H9 (cell line): ENCODE measurements at regions not wholly inside any gene's neighbourhood (a gene's known extent, or its start where the extent isn't known, plus 50 kb on each side); places are given as distances from the start of the nearest gene placed in this dataset.

Experiments
- DNase-seq: peaks from one replicate; pipeline ENCODE4 v3.0.0-alpha.2; 2017
- H2AFZ ChIP-seq: one replicate; pipeline ENCODE4 v1.6.1; 2013; ENCODE audit warnings: mild to moderate bottlenecking, low read length, control low read depth, moderate library complexity
- H2AK5ac ChIP-seq: 2 replicates; pipeline ENCODE4 v1.6.1; 2013; ENCODE audit warnings: low read length, control low read depth, mixed read lengths; ENCODE audit not compliant: insufficient read length
- H2BK120ac ChIP-seq: one replicate; pipeline ENCODE4 v1.6.1; 2013; ENCODE audit warnings: low read depth, mild to moderate bottlenecking, low read length, control low read depth, inconsistent platforms; ENCODE audit not compliant: poor library complexity, severe bottlenecking
- H2BK12ac ChIP-seq: 2 replicates; pipeline ENCODE4 v1.6.1; 2013; ENCODE audit warnings: low read length, control low read depth, mixed read lengths, low read depth; ENCODE audit not compliant: insufficient read length
- H2BK15ac ChIP-seq: 2 replicates; pipeline ENCODE4 v1.6.1; 2013; ENCODE audit warnings: low read depth, low read length, control low read depth
- H2BK20ac ChIP-seq: one replicate; pipeline ENCODE4 v1.6.1; 2013; ENCODE audit warnings: low read depth, mild to moderate bottlenecking, low read length, control low read depth, inconsistent platforms; ENCODE audit not compliant: poor library complexity, severe bottlenecking
- H2BK5ac ChIP-seq: 2 replicates; pipeline ENCODE4 v1.6.1; 2013; ENCODE audit warnings: low read length, control low read depth, mixed read lengths; ENCODE audit not compliant: insufficient read length
- H3K14ac ChIP-seq: 2 replicates; pipeline ENCODE4 v1.6.1; 2013; ENCODE audit warnings: low read length, control low read depth; ENCODE audit not compliant: insufficient read depth
- H3K18ac ChIP-seq: 2 replicates; pipeline ENCODE4 v1.6.1; 2013; ENCODE audit warnings: low read depth, mild to moderate bottlenecking, mixed read lengths, low read length, control low read depth; ENCODE audit not compliant: insufficient read length
- H3K23ac ChIP-seq: 2 replicates; pipeline ENCODE4 v1.6.1; 2013; ENCODE audit warnings: low read length, control low read depth, mixed read lengths, low read depth; ENCODE audit not compliant: insufficient read length
- H3K23me2 ChIP-seq: 2 replicates; pipeline ENCODE4 v1.6.1; 2013; ENCODE audit warnings: low read depth, mild to moderate bottlenecking, mixed read lengths, low read length, control low read depth; ENCODE audit not compliant: insufficient read length, poor library complexity, severe bottlenecking
- H3K27ac ChIP-seq: 2 replicates; pipeline ENCODE4 v1.5.1; 2013; ENCODE audit warnings: low read length, control low read depth, mixed read lengths, low read depth; ENCODE audit not compliant: insufficient read length
- H3K27me3 ChIP-seq: 2 replicates; pipeline ENCODE4 v1.6.1; 2013; ENCODE audit warnings: low read length, control low read depth, inconsistent platforms; ENCODE audit not compliant: insufficient read depth
- H3K4ac ChIP-seq: 2 replicates; pipeline ENCODE4 v1.6.1; 2013; ENCODE audit warnings: low read depth, mild to moderate bottlenecking, control low read depth, inconsistent platforms, low read length, moderate library complexity
- H3K4me1 ChIP-seq: 2 replicates; pipeline ENCODE4 v1.6.1; 2013; ENCODE audit warnings: low read length, control low read depth, inconsistent platforms; ENCODE audit not compliant: insufficient read depth
- H3K4me2 ChIP-seq: 2 replicates; pipeline ENCODE4 v1.6.1; 2013; ENCODE audit warnings: low read length, control low read depth, mixed read lengths; ENCODE audit not compliant: insufficient read length, insufficient read depth
- H3K56ac ChIP-seq: 2 replicates; pipeline ENCODE4 v1.6.1; 2013; ENCODE audit warnings: low read depth, mild to moderate bottlenecking, mixed read lengths, low read length, control low read depth; ENCODE audit not compliant: insufficient read length
- H3K79me1 ChIP-seq: 2 replicates; pipeline ENCODE4 v1.6.1; 2013; ENCODE audit warnings: low read depth, mild to moderate bottlenecking, moderate library complexity, low read length, control low read depth, inconsistent platforms; ENCODE audit not compliant: insufficient read depth, poor library complexity, severe bottlenecking
- H3K79me2 ChIP-seq: 2 replicates; pipeline ENCODE4 v1.6.1; 2013; ENCODE audit warnings: low read length, control low read depth, inconsistent platforms; ENCODE audit not compliant: insufficient read depth
- H3K9ac ChIP-seq: 2 replicates; pipeline ENCODE4 v1.6.1; 2013; ENCODE audit warnings: low read length, control low read depth, mixed read lengths; ENCODE audit not compliant: insufficient read length; ENCODE audit errors: extremely low read depth
- H3K9me3 ChIP-seq: one replicate; pipeline ENCODE4 v1.6.1; 2013; ENCODE audit warnings: low read depth, low read length, inconsistent platforms; ENCODE audit not compliant: control insufficient read depth
- H3T11ph ChIP-seq: one replicate; pipeline ENCODE4 v1.6.1; 2013; ENCODE audit warnings: mild to moderate bottlenecking, low read length, control low read depth, inconsistent platforms
- H4K20me1 ChIP-seq: one replicate; pipeline ENCODE4 v1.6.1; 2013; ENCODE audit not compliant: control insufficient read depth, insufficient read length, insufficient read depth
- H4K5ac ChIP-seq: 2 replicates; pipeline ENCODE4 v1.6.1; 2013; ENCODE audit warnings: low read depth, mild to moderate bottlenecking, mixed read lengths, low read length, control low read depth; ENCODE audit not compliant: insufficient read length
- H4K8ac ChIP-seq: replicated peaks from 2 replicates; pipeline ENCODE4 v1.6.1; 2013; ENCODE audit warnings: low read length, control low read depth, mixed read lengths, low read depth; ENCODE audit not compliant: insufficient read length
- H4K91ac ChIP-seq: 2 replicates; pipeline ENCODE4 v1.6.1; 2013; ENCODE audit warnings: low read depth, mild to moderate bottlenecking, moderate library complexity, mixed read lengths, low read length, control low read depth; ENCODE audit not compliant: insufficient read length
- H3K27ac Mint-ChIP-seq, 3 experiments: 2 replicates in 2 of 3; 3 replicates in 1 of 3; pipeline ENCODE4 v1.8.0; 2020 to 2021; ENCODE audit warnings: mixed read lengths in 3 of 3, mild to moderate bottlenecking in 1 of 3, moderate library complexity in 1 of 3
- H3K27me3 Mint-ChIP-seq: 2 replicates; pipeline ENCODE4 v1.8.0; 2021; ENCODE audit warnings: low read depth, mild to moderate bottlenecking, moderate library complexity, mixed read lengths
- H3K36me3 Mint-ChIP-seq, 3 experiments: 2 replicates in 2 of 3; 3 replicates in 1 of 3; pipeline ENCODE4 v1.8.0; 2020 to 2021; ENCODE audit warnings: low read depth in 3 of 3, mixed read lengths in 3 of 3; ENCODE audit not compliant: insufficient read depth in 1 of 3
- H3K4me1 Mint-ChIP-seq, 2 experiments: 2 replicates each; pipeline ENCODE4 v1.8.0; 2020; ENCODE audit warnings: mixed read lengths in 2 of 2
- H3K4me3 Mint-ChIP-seq, 2 experiments: 2 replicates in 1 of 2; 3 replicates in 1 of 2; pipeline ENCODE4 v1.8.0; 2020 to 2021; ENCODE audit warnings: mild to moderate bottlenecking in 2 of 2, mixed read lengths in 2 of 2, moderate library complexity in 1 of 2
- H3K9me3 Mint-ChIP-seq, 2 experiments: 2 replicates in 1 of 2; 3 replicates in 1 of 2; pipeline ENCODE4 v1.8.0; 2020; ENCODE audit warnings: mild to moderate bottlenecking in 2 of 2, mixed read lengths in 2 of 2, moderate library complexity in 1 of 2
- WGBS: extraction: QIAGEN DNeasy Blood & Tissue Kit; methylation state at CpG from one replicate; pipeline ENCODE4 v1.1.7; 2013; ENCODE audit warnings: missing lambda C conversion rate, low lambda C conversion rate, mixed read lengths; ENCODE audit not compliant: insufficient read length; ENCODE audit errors: extremely low coverage; 5-methylcytosine and 5-hydroxymethylcytosine counted together
- TF ChIP-seq, protein P1 (sequence below): fragments of 200-600 bp; sonication (generic); conservative IDR thresholded peaks from 3 replicates; pipeline ENCODE4 v1.8.0; 2021; ENCODE audit warnings: antibody characterized with exemption, mild to moderate bottlenecking

GRCh38 chr18:66126266-66126665, 375.5 kb downstream of the CDH7 start:
- Histone ChIP-seq H3K4me2 (no peak overlapping the region), H4K20me1 (no peaks in the 10 kb centered on the region), H3K27ac (no peak overlapping the region), H3K4me1 (no peaks in the 10 kb centered on the region), H2BK120ac (no peak overlapping the region), H3K23me2 (no peaks in the 10 kb centered on the region), H3K23ac (no peak overlapping the region), H3K27me3 (no peaks in the 10 kb centered on the region), H3K4ac (no peak overlapping the region), H2BK12ac (no peak overlapping the region), H2AFZ (no peak overlapping the region), H3K56ac (no peak overlapping the region), H3T11ph (no peak overlapping the region), H4K91ac (no peak overlapping the region), H2BK5ac (no peak overlapping the region), H3K9ac (no peak overlapping the region), H2AK5ac (no peak overlapping the region), H4K5ac (no peak overlapping the region), H3K9me3 (no peaks in the 10 kb centered on the region), H2BK20ac (no peak overlapping the region), H3K79me1 (no peaks in the 10 kb centered on the region), H4K8ac (no peak overlapping the region), H2BK15ac (no peak overlapping the region), H3K14ac (no peak overlapping the region), H3K18ac (no peak overlapping the region), H3K79me2 (no peaks in the 10 kb centered on the region)
- H3K4me1 Mint-ChIP-seq = no peaks in the 10 kb centered on the region
- no peaks in the 10 kb centered on the region for H3K36me3 Mint-ChIP-seq
- TF ChIP-seq, protein P1, sequence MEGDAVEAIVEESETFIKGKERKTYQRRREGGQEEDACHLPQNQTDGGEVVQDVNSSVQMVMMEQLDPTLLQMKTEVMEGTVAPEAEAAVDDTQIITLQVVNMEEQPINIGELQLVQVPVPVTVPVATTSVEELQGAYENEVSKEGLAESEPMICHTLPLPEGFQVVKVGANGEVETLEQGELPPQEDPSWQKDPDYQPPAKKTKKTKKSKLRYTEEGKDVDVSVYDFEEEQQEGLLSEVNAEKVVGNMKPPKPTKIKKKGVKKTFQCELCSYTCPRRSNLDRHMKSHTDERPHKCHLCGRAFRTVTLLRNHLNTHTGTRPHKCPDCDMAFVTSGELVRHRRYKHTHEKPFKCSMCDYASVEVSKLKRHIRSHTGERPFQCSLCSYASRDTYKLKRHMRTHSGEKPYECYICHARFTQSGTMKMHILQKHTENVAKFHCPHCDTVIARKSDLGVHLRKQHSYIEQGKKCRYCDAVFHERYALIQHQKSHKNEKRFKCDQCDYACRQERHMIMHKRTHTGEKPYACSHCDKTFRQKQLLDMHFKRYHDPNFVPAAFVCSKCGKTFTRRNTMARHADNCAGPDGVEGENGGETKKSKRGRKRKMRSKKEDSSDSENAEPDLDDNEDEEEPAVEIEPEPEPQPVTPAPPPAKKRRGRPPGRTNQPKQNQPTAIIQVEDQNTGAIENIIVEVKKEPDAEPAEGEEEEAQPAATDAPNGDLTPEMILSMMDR = no peak
- no CpG with 5 or more reads among the region's 2 CpGs for WGBS
- DNase-seq = no peak
- no peak overlapping the region for H3K27ac Mint-ChIP-seq
- H3K9me3 Mint-ChIP-seq = no peaks in the 10 kb centered on the region
- no peaks in the 10 kb centered on the region for H3K27me3 Mint-ChIP-seq
- no peak overlapping the region for H3K4me3 Mint-ChIP-seq
